ENCODE measurements at regions not wholly inside any gene's neighbourhood (a gene's known extent, or its start where the extent isn't known, plus 50 kb on each side); places are given as distances from the start of the nearest gene placed in this dataset.

DNA sequence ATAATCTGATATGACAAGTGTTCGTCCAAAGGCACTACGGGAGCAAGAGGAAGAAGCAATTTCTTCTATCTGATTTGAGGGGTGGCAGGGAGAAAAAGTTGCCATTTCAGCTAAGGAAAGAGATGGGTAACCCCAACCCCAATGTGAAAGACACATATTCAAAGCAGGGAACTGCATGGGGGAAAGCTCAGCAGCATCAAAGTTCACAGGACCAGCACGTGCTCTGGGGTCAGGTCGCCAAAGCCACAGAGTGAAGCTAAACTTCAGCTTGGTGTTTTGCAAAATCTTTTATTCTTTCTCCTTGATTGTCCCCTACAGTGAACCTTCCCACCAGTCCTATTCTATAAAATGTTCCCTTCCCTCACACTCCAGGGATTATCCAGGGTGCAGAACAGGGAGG, 112.8 kb upstream of the PPP2R2D start:
- Histone ChIP-seq H3K4me3 (no peak overlapping the region), H3K27ac (no peak overlapping the region)

- H3K27ac ChIP-seq = no peak overlapping the region
These were observed 112.4 kb upstream of the PPP2R2D start for GRCh38 chr10:131788386-131788785.

DNA sequence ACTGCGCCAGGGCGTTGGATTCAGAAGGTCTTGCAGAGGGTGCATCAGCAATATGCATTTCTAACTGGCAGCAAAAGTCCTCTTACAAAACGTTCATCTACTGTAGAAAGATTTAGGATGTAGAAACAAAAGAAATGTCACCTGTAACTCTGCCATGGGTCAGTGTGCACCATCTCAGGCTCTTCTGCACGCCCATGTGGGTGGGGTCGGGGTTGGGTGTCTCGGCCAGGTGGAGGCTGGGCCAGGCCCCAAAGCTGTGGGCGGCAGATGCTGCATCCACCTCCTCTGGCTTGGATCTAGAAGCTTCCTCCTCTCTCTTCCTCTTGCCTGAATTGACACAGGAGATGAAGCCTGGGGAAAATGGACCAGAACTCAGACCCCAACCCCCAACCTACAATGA, 111.3 kb upstream of the PPP2R2D start:
- Histone ChIP-seq H3K27ac (no peak overlapping the region), H3K4me3 (no peak overlapping the region)

More at GRCh38 chr10:131788386-131788785, 112.4 kb upstream of the PPP2R2D start:
- no peak overlapping the region for H3K4me3 ChIP-seq

DNA sequence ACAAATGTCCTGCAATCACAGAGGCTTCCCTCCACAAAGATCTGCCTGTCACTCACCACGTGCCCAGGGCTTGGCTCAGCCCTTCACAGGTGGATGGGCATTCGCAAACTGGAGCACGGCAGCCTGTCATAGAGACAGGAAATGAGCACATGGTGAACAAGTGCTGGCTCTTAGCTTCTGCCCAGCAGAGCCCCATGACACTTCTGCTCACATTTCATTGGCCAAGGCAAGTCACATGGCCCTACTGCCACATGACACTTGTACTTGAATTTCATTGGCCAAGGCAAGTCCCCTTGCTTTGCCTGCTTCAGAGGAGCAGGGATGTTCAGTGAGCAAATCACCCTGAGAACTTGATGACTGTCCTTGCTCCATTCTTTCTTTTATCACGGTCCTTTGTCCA, 110.8 kb upstream of the PPP2R2D start:
- Histone ChIP-seq H3K4me3 (no peak overlapping the region), H3K27ac (no peak overlapping the region)

GRCh38 chr10:131792011-131792651, 108.7 kb upstream of the PPP2R2D start:
- Histone ChIP-seq H3K27ac (no peak overlapping the region), H3K4me3 (no peak overlapping the region)

- Histone ChIP-seq H3K4me3 (no peak overlapping the region), H3K27ac (no peak overlapping the region)
These were observed 108.0 kb upstream of the PPP2R2D start for GRCh38 chr10:131792809-131793208.

- H3K27ac ChIP-seq = no peak overlapping the region
- H3K4me3 ChIP-seq = no peak overlapping the region
These were observed 105.0 kb upstream of the PPP2R2D start for GRCh38 chr10:131795761-131796160.

DNA sequence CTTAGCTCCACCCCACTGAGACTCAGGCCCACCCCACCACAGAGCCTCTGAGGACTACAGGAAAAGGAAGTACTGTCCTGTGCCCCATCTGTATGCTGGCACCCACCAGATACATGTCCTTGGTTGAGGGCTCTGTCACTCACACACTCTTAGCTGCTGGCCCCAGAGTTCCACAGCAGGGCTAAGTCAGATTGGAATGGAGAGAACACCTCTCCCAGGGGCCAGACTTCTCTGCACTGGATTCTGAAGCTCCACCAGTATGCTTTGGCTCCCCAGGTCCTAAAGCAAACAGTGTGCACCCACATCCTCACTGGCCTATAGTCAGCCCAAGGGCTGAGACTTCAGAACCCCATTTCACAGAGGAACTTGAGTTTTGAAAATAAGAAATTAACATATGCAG, 103.2 kb upstream of the PPP2R2D start:
- H3K27ac ChIP-seq = no peak overlapping the region
- H3K4me3 ChIP-seq = no peak overlapping the region

DNA sequence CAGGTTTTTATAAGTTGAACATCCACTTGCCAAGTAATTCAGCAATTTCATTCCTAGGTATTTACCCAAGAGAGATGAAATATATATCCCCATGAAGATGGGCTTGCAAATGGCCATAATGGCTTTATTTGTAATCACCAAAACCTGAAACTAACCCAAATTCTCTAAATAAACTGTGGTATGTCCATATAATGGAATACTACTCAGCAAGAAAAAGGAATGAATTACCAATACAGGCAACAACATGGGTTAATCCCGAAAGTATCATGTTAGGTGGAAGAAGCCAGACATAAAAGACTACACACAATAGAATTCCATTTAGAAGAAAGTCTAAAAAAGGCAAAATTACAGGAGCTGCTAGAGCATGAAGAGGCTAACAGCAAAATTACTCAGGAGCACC, 101.4 kb upstream of the PPP2R2D start:
- H3K27ac ChIP-seq = no peak overlapping the region
- no peak overlapping the region for H3K4me3 ChIP-seq

GRCh38 chr10:131802156-131802915, 98.5 kb upstream of the PPP2R2D start:
- no peak overlapping the region for H3K4me3 ChIP-seq
- no peak overlapping the region for H3K27ac ChIP-seq

DNA sequence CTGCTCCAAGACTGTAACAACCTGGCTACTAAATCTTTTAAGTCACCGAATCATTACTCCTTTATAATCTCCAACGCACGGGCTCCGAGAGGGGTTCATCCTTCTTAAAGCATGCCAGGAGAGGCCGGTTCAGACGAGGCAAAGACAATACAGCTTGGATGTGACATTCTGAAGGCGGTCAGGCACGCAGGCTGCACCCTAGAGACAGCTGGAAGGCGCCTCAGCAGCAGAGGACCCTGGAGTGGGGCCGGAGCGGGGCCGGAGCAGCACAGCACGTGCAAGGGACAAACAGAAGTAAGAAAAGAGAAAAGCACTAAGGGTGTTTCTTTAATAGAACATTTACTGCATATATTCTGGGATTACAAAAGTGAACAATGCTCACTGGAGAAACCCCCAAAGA, 97.8 kb upstream of the PPP2R2D start:
- H3K4me3 ChIP-seq = no peak overlapping the region
- H3K27ac ChIP-seq = no peak overlapping the region

DNA sequence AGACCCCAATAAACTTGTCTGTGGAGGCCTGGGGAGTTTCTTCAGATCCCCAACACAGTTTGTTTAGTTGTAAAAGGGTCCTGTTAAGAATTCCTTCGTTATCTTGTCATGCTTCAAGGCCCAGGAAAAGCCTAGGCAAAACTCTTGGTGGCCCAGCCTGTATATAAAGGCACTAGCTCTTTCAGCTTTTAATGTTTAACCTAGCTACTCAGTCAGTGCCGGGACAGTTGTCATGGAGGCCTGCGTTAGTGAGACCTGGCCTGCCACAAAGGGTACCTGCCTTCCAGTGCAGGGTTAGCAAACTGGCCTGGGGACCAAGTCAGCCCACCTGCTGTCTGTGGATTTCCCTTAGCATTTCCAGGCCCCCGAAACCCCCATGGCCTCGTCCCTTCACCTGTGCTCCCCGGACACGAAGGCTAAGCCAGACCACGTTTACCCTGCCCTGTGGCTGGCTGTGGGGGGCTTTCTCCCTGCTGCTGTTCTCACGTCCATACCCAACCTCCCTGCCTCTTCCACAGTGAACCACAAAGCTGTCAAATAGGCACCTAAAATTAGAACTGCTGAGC, 96.9 kb upstream of the PPP2R2D start:
- no peak overlapping the region for H3K27ac ChIP-seq
- no peak overlapping the region for H3K4me3 ChIP-seq

- Histone ChIP-seq H3K27ac (no peak overlapping the region), H3K4me3 (no peak overlapping the region)
These were observed 96.1 kb upstream of the PPP2R2D start for GRCh38 chr10:131804551-131805295.

DNA sequence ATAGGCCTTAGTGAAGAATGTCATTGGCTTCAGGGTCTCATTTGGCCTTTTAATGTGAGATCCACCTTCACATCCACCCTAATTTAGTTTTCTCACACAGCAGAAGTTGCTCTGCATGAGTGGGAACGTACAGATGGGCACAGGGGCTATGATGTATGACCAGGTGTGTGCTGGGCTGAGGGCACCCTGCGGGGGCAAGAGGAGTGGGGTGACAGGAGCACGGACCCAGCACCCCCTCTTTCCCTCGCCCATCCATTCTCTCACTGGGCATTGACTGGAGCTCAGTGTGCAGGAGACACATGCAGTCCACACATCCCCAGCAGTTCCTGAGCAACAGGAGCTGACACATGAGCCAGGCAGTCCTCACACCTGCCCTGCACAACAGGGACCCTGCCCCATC, 95.1 kb upstream of the PPP2R2D start:
- no peak overlapping the region for H3K27ac ChIP-seq
- H3K4me3 ChIP-seq = no peak overlapping the region

DNA sequence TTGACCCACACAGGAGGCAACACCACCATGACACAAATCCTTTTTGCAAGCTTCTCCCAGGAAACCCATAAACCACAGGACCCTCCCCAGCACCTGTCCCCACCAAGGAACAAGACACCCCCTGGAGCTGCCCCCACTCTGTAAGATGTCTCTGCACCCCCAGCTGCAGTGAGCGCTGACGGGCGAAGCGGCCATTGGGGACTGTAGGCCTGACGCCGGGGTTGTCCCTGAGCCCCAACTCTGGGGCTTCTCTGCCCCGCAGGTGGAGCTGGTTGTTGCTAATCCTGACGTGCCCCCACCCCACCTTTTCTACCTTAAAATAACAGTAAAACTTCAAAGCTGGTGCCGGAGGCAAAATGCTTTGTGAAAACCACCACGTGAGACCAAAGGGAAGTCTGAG, 94.7 kb upstream of the PPP2R2D start:
- Histone ChIP-seq H3K4me3 (no peak overlapping the region), H3K27ac (no peak overlapping the region)

- H3K4me3 ChIP-seq = no peak overlapping the region
- H3K27ac ChIP-seq = no peak overlapping the region
These were observed 94.0 kb upstream of the PPP2R2D start for GRCh38 chr10:131806646-131807317.

DNA sequence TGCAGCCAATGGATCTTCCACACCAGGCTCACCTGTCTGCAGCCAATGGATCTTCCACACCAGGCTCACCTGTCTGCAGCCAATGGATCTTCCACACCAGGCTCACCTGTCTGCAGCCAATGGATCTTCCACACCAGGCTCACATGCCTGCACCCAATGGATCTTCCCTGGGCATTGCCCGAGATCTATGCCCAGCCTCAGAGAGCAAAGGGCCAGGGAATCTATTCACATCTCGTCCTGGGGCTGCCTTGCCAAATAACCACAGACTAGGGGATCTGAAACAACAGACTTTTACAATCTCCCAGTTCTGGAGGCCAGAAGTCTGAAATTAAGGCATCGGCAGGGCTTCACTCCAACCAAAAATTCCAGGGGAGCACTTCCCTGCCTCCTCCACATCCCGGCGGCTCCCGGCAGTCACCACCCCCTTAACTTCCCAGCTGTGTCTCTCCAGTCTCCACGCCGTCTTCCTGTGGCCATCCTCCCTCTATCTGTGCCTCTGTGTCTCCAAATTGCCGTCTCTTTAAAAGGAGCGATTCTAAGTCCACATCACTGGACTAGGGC, 92.4 kb upstream of the PPP2R2D start:
- Histone ChIP-seq H3K4me3 (no peak overlapping the region), H3K27ac (no peak overlapping the region)

DNA sequence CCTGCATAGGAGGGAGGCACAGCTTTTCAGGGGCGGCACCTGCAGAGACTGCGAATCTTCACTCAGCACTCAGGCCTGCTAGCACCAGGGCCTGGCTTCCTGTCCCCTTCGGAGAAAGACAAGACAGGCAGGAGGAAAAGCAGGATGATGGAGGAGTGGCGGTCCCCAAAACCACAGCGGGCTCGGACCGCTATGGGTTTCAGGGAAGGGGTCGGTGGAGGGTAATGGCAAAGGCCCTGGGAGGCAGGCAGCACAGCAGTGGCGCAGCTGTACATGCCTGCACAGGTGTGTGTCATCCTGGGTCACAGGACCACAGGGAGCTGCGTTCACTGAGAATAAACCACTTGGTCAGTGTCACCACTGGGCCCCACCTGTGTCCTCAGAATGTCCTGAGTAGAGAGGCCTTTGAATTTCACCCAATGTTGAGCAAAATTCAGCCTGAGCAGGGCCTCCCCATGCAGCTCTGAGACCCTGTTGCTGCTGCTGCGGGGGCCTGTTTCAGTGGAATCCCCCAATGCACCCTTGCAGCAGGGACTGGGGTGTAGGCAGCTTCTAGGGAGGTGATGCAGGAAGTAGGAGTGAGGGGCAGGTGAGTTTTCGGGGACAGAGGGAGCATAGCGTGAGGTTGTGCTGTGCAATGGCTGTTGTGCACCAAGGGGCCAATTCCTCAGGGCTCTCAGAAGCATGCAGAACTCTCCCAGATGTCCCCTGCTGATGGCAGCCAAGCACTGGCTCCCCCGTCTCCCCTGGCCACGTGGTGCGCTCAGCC, 90.6 kb upstream of the PPP2R2D start:
- H3K4me3 ChIP-seq = no peak overlapping the region
- no peak overlapping the region for H3K27ac ChIP-seq
